GM12878 (cell line): ENCODE measurements at regions not wholly inside any gene's neighbourhood (a gene's known extent, or its start where the extent isn't known, plus 50 kb on each side); places are given as distances from the start of the nearest gene placed in this dataset.
A peak's percentile ranks its signal among the peaks of the same experiment; 100 is the strongest.
"Not testable (repeated sequence)": the region's sequence is repeated elsewhere in the genome, so short reads cannot be mapped to it uniquely, and the experiment has no call there.

Source experiments
- ATAC-seq: fragments of 200-7000 bp; cut with Tn5 transposase; 3 replicates; pipeline ENCODE4 v1.9.1; 2020; ENCODE audit warnings: mild to moderate bottlenecking, moderate library complexity
- BruUV-seq: library from RNA; stranded (reverse); fragments of 400-500 nt; replicated peaks from 2 replicates; lab custom pipeline; 2021; lab: Mats Ljungman, UMichigan
- CTCF ChIA-PET: fragments of 300-600 bp; sonication (Branson Sonifier 250); formaldehyde crosslinking; extraction: SDS; loops from one replicate; lab custom pipeline; 2021; ENCODE audit warnings: inconsistent platforms; lab: Yijun Ruan, JAX
- POLR2A ChIA-PET: fragments of 350-600 bp; formaldehyde crosslinking; extraction: SDS; loops from one replicate; lab custom pipeline; 2021; ENCODE audit warnings: inconsistent platforms; lab: Charles Lee
- RAD21 ChIA-PET: fragments of 300-600 bp; sonication (Branson Sonifier 250); formaldehyde crosslinking; loops from one replicate; lab custom pipeline; 2023; ENCODE audit warnings: antibody characterized with exemption; ENCODE audit not compliant: unreplicated experiment; lab: Charles Lee
- SMC1A ChIA-PET: fragments of 300-600 bp; sonication (Branson Sonifier 250); formaldehyde crosslinking; loops from one replicate; lab custom pipeline; 2023; ENCODE audit not compliant: unreplicated experiment, uncharacterized antibody; lab: Charles Lee
- DNase-seq: peaks from one replicate; pipeline ENCODE4 v3.0.0-alpha.2; 2011; ENCODE audit warnings: low read depth, low spot score
- FAIRE-seq: peaks from 3 replicates; lab custom pipeline; 2011; peaks lifted over from hg19 to GRCh38; lab: Jason Lieb, UNC
- H2AFZ ChIP-seq: 2 replicates; pipeline ENCODE4 v1.6.0; 2011; ENCODE audit warnings: low read depth, low read length, control low read depth; ENCODE audit not compliant: control insufficient read depth
- H3K27ac ChIP-seq: 2 replicates; pipeline ENCODE4 v1.5.1; 2011; ENCODE audit warnings: control low read depth; ENCODE audit not compliant: control insufficient read depth, insufficient read depth
- H3K27me3 ChIP-seq, 2 experiments: replicated peaks in 1 of 2; 2 replicates each; pipeline versions ENCODE4 v1.6.0 to v1.6.1; 2011; ENCODE audit warnings: low read length in 1 of 2; ENCODE audit not compliant: control insufficient read depth in 2 of 2, insufficient read depth in 2 of 2
- H3K36me3 ChIP-seq, 2 experiments: 2 replicates each; pipeline ENCODE4 v1.5.1; 2011; ENCODE audit warnings: low read length in 1 of 2; ENCODE audit not compliant: control insufficient read depth in 2 of 2, insufficient read depth in 2 of 2
- H3K4me1 ChIP-seq: 2 replicates; pipeline ENCODE4 v1.6.1; 2011; ENCODE audit warnings: mild to moderate bottlenecking, low read length, moderate library complexity, mixed read lengths; ENCODE audit not compliant: control insufficient read depth, insufficient read depth
- H3K4me2 ChIP-seq: 2 replicates; pipeline ENCODE4 v1.6.0; 2011; ENCODE audit warnings: control low read depth; ENCODE audit not compliant: control insufficient read depth, insufficient read depth
- H3K4me3 ChIP-seq: fragments of 200-600 bp; sonication (generic); 2 replicates; pipeline ENCODE4 v1.5.1; 2016
- H3K79me2 ChIP-seq: 2 replicates; pipeline ENCODE4 v1.6.0; 2011; ENCODE audit warnings: low read length; ENCODE audit not compliant: control insufficient read depth, insufficient read depth
- H3K9ac ChIP-seq: 2 replicates; pipeline ENCODE4 v1.8.0; 2011; ENCODE audit warnings: low read length, control low read depth, mixed read lengths; ENCODE audit not compliant: control insufficient read depth, insufficient read depth
- H3K9me3 ChIP-seq: replicated peaks from 3 replicates; pipeline ENCODE4 v1.5.1; 2011; ENCODE audit warnings: mild to moderate bottlenecking, low read length; ENCODE audit not compliant: control insufficient read depth, insufficient read depth
- H4K20me1 ChIP-seq: 2 replicates; pipeline ENCODE4 v1.6.0; 2011; ENCODE audit not compliant: control insufficient read depth, insufficient read depth
- WGBS: methylation state at CpG from one replicate; pipeline ENCODE4 v1.1.6; 2016; ENCODE audit warnings: low lambda C conversion rate; ENCODE audit not compliant: insufficient replicate concordance, insufficient coverage; ENCODE audit errors: missing lambda C conversion rate; 5-methylcytosine and 5-hydroxymethylcytosine counted together
- in situ Hi-C: fragments of 300-500 bp; cut with MboI; formaldehyde crosslinking; loops from 9 replicates; pipeline ENCODE4 v1.14.3; 2018; ENCODE audit warnings: mixed read lengths
- intact Hi-C: fragments of 100-400 bp; cut with micrococcal nuclease; formaldehyde crosslinking; loops from one replicate; pipeline ENCODE4 v1.14.2; 2022; ENCODE audit not compliant: unreplicated experiment

DNA sequence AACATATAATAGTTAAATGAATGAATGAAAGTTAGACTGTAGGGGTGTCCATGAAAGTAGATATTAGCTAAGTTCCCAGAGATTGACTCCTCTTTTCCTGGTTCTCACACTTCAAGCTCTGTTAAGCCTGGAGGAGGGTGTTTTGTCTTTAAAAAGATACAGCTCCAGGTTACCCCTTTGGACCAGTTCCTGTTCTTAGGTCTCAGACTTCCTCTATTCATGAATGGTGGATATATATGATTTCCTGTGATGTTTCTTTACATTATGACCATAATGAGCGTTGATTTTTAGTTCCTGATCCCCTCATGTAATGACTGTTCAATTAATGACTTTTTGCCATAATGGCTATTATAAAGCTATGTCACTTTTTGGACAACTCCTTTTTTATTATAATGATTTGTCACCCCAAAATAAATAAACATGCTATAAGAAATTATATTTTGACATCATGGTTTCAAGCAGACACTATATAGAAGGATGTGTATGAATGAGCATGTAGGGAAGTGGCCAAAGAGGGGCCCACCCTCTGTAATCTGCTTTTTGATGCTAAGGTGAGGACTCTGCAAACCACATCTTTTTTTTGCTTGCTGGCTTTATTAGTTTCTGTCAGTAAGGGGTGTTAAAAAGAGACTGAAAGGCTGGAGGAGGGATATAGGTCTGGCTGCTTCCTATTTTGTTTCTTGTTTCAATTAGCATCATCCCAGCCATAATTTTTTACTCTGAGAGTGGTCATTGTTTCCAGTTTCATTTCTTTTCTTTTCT lies 115.2 kb downstream of the FAM72B start:
- in situ Hi-C loops, POLR2A ChIA-PET, H3K9me3 ChIP-seq, H3K9ac ChIP-seq, H4K20me1 ChIP-seq, RAD21 ChIA-PET, CTCF ChIA-PET, H3K4me3 ChIP-seq, FAIRE-seq, H3K36me3 ChIP-seq, BruUV-seq, H3K79me2 ChIP-seq, H3K27me3 ChIP-seq, intact Hi-C loops, DNase-seq, H3K4me2 ChIP-seq, H3K4me1 ChIP-seq, H3K27ac ChIP-seq, H2AFZ ChIP-seq, SMC1A ChIA-PET: not testable (repeated sequence)
- WGBS, result no CpG with 5 or more reads among the region's 1 CpG
- peak; percentile 23; the same call in 1 of the 3 replicates for ATAC-seq

DNA sequence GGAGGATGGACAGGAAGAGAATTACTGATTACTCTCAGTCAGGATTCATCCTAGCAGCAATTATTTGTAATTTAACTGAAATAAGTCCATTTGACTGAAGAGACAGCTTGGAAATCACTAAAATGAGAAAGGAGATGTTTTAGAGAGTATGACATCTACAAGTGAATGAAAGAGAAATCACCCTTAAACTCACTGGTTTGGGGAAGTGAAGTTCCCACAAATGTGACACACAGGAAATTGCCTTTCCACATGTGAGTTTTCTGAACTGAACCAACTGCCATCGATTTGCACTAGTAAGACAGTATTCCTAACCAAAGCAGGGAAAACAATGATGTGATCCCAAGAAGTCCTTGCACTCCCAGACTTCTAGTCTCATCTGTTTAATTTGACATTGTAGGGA lies 110.3 kb downstream of the FAM72B start:
- H3K4me3 ChIP-seq, H3K27me3 ChIP-seq, CTCF ChIA-PET, ATAC-seq, H3K9ac ChIP-seq, RAD21 ChIA-PET, H3K27ac ChIP-seq, DNase-seq, H3K4me1 ChIP-seq, H3K36me3 ChIP-seq, intact Hi-C loops, H3K9me3 ChIP-seq, POLR2A ChIA-PET, H4K20me1 ChIP-seq, H3K79me2 ChIP-seq, BruUV-seq, in situ Hi-C loops, FAIRE-seq, H2AFZ ChIP-seq, SMC1A ChIA-PET, H3K4me2 ChIP-seq: not testable (repeated sequence)
- WGBS, result no CpG with 5 or more reads among the region's 1 CpG

DNA sequence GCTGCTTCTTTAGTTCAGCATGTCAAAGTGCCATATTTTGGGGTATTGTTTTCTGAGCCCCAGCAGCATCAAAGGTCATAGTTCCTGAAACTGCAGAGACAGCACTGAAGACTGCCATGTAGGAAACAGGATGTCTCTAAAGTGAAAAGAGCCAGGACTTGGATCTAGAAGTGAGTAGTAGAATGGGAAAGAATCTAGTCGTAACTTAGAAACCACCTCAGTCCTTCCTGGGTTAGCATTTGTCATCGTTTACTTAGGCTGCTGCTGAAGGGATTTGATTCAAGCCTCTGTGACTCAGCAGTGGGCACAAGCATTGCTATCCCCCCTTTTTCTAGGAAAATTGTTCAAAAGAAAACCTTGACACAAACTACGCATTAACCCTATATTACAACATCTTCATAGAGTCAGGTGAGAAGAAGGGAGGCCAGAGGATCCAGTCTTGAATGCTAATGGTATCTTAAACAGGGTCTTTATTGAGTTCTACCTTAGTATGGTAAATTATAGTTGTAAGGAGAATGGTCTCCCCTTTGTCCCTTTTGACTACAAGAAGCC lies 108.8 kb downstream of the FAM72B start:
- SMC1A ChIA-PET, ATAC-seq, in situ Hi-C loops, intact Hi-C loops, H3K27ac ChIP-seq, DNase-seq, H3K27me3 ChIP-seq, H3K4me3 ChIP-seq, H3K9me3 ChIP-seq, H3K4me2 ChIP-seq, FAIRE-seq, BruUV-seq, RAD21 ChIA-PET, H2AFZ ChIP-seq, POLR2A ChIA-PET, H3K9ac ChIP-seq, H3K4me1 ChIP-seq, H3K79me2 ChIP-seq, CTCF ChIA-PET, H4K20me1 ChIP-seq, H3K36me3 ChIP-seq: not testable (repeated sequence)
- 42% methylated on average over 2 of the region's 3 CpGs for WGBS

DNA sequence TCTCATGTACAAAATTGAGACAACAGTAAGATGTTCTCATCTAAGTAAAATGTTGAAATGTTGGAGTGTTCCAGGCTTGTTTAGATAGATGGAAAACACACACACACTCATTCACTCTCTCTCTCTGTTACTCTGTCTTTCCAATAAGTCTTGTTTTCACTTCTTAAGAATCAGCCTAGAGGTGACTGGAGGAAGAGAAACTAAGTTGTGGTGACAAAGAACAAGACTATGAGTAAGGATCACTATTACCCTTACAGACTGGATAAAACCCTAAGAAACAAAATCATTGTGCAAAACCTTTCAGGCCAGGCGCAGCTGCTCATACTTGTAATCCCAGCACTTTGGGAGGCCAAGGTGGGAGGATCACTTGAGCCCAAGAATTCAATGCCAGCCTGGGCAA lies 107.5 kb downstream of the FAM72B start:
- SMC1A ChIA-PET, H3K36me3 ChIP-seq, POLR2A ChIA-PET: not testable (repeated sequence)

More for the DNA sequence above, 107.5 kb downstream of the FAM72B start:
- H3K4me3 ChIP-seq, BruUV-seq, H2AFZ ChIP-seq, H3K9ac ChIP-seq, H3K4me1 ChIP-seq, RAD21 ChIA-PET, H3K4me2 ChIP-seq, DNase-seq, intact Hi-C loops, H3K27me3 ChIP-seq, in situ Hi-C loops, H3K9me3 ChIP-seq, H3K79me2 ChIP-seq, H4K20me1 ChIP-seq, CTCF ChIA-PET, H3K27ac ChIP-seq, FAIRE-seq: not testable (repeated sequence)
- no CpG with 5 or more reads among the region's 1 CpG for WGBS
- peak; percentile 99 for ATAC-seq
